Astrocyte (in vitro differentiated cells and primary cell): ENCODE measurements at regions not wholly inside any gene's neighbourhood (a gene's known extent, or its start where the extent isn't known, plus 50 kb on each side); places are given as distances from the start of the nearest gene placed in this dataset.

Experiments
- DNase-seq: peaks from one replicate; pipeline ENCODE4 v3.0.0-alpha.2; 2010; ENCODE audit warnings: low read depth
- FAIRE-seq: peaks from 2 replicates; lab custom pipeline; 2011; peaks lifted over from hg19 to GRCh38; lab: Jason Lieb, UNC
- H2AFZ ChIP-seq: 2 replicates; pipeline ENCODE4 v1.6.0; 2012; ENCODE audit warnings: low read depth, low read length, inconsistent platforms
- H3K27ac ChIP-seq: 2 replicates; pipeline ENCODE4 v1.5.1; 2011; ENCODE audit warnings: low read depth, low read length, inconsistent platforms
- H3K27me3 ChIP-seq: 2 replicates; pipeline ENCODE4 v1.6.0; 2011; ENCODE audit warnings: low read length, inconsistent platforms; ENCODE audit not compliant: insufficient read depth
- H3K36me3 ChIP-seq: 2 replicates; pipeline ENCODE4 v1.5.1; 2011; ENCODE audit warnings: low read length, inconsistent platforms; ENCODE audit not compliant: insufficient read depth
- H3K4me1 ChIP-seq: 2 replicates; pipeline ENCODE4 v1.5.1; 2011; ENCODE audit warnings: low read length, inconsistent platforms; ENCODE audit not compliant: insufficient read depth
- H3K4me2 ChIP-seq: 2 replicates; pipeline ENCODE4 v1.6.0; 2012; ENCODE audit warnings: low read length, inconsistent platforms
- H3K4me3 ChIP-seq: 2 replicates; pipeline ENCODE4 v1.5.1; 2011; ENCODE audit warnings: low read depth, mild to moderate bottlenecking, low read length, inconsistent platforms; ENCODE audit not compliant: insufficient read depth
- H3K79me2 ChIP-seq: 2 replicates; pipeline ENCODE4 v1.6.0; 2012; ENCODE audit warnings: mild to moderate bottlenecking, low read length, inconsistent platforms; ENCODE audit not compliant: insufficient read depth
- H3K9ac ChIP-seq: 2 replicates; pipeline ENCODE4 v1.6.0; 2012; ENCODE audit warnings: mild to moderate bottlenecking, low read length, inconsistent platforms
- H3K9me3 ChIP-seq: 2 replicates; pipeline ENCODE4 v1.5.1; 2012; ENCODE audit warnings: low read depth, mild to moderate bottlenecking, low read length, inconsistent platforms; ENCODE audit not compliant: insufficient read depth
- H4K20me1 ChIP-seq: 2 replicates; pipeline ENCODE4 v1.6.0; 2012; ENCODE audit warnings: low read length, inconsistent platforms; ENCODE audit not compliant: insufficient read depth
- H3K27ac Mint-ChIP-seq: one replicate; pipeline ENCODE4 v1.8.0; 2021; ENCODE audit warnings: mild to moderate bottlenecking, mixed read lengths; ENCODE audit not compliant: unreplicated experiment
- H3K27me3 Mint-ChIP-seq: one replicate; pipeline ENCODE4 v1.8.0; 2021; ENCODE audit warnings: low read depth, mixed read lengths; ENCODE audit not compliant: unreplicated experiment
- H3K36me3 Mint-ChIP-seq: one replicate; pipeline ENCODE4 v1.8.0; 2021; ENCODE audit warnings: low read depth, mixed read lengths; ENCODE audit not compliant: unreplicated experiment
- H3K4me1 Mint-ChIP-seq: one replicate; pipeline ENCODE4 v1.8.0; 2021; ENCODE audit warnings: low read depth, mixed read lengths; ENCODE audit not compliant: unreplicated experiment
- H3K4me3 Mint-ChIP-seq: one replicate; pipeline ENCODE4 v1.8.0; 2021; ENCODE audit warnings: mild to moderate bottlenecking, moderate library complexity, mixed read lengths; ENCODE audit not compliant: unreplicated experiment
- H3K9me3 Mint-ChIP-seq: one replicate; pipeline ENCODE4 v1.8.0; 2021; ENCODE audit warnings: mild to moderate bottlenecking, mixed read lengths; ENCODE audit not compliant: unreplicated experiment
- EZH2 ChIP-seq: IDR thresholded peaks from 2 replicates; pipeline ENCODE4 v1.6.1; 2012; ENCODE audit warnings: mild to moderate bottlenecking, low read length, inconsistent platforms; ENCODE audit not compliant: insufficient read depth
- TF ChIP-seq, protein P1 (sequence below): IDR thresholded peaks from 2 replicates; pipeline ENCODE4 v1.5.1; 2011; ENCODE audit warnings: low read depth, mild to moderate bottlenecking, inconsistent platforms, low read length, moderate library complexity; ENCODE audit not compliant: insufficient read depth

DNA sequence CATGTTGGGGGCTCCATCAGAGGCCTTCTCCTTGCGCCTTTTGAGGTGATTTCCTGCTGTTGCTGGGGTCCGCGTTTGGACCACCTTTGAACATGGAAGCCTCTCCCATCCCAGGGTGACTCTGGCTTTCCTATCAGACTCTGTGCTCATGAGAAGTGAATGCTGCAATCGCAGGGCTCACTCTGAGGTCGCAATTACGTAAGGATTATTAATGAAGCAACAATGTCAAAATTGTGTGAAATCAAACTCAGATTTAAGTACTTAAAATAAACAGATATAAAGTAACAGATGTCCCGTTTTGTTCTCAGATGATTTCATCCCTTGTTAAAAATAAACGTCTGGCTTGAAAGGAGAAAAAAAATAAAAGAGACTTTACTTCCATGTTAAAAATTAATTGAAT, 634.2 kb downstream of the BNC2 start:
- H3K36me3 ChIP-seq = no peaks in the 10 kb centered on the region
- peak overlapping the region; percentile 3 for H3K27ac ChIP-seq
- H3K36me3 Mint-ChIP-seq = no peaks in the 10 kb centered on the region
- no peaks in the 10 kb centered on the region for H3K79me2 ChIP-seq
- no peaks in the 10 kb centered on the region for H3K27me3 ChIP-seq
- peaks cover 16% of the 10 kb centered on the region for H3K9me3 ChIP-seq
- FAIRE-seq (no peak), DNase-seq (peak; percentile 91)
- H3K27me3 Mint-ChIP-seq = peaks cover 2% of the 10 kb centered on the region
- H2AFZ ChIP-seq = no peak overlapping the region
- peak overlapping the region; percentile 79 for H3K27ac Mint-ChIP-seq
- H3K4me3 Mint-ChIP-seq = no peak overlapping the region
- peaks cover 2% of the 10 kb centered on the region for H3K9me3 Mint-ChIP-seq
- TF ChIP-seq, protein P1, sequence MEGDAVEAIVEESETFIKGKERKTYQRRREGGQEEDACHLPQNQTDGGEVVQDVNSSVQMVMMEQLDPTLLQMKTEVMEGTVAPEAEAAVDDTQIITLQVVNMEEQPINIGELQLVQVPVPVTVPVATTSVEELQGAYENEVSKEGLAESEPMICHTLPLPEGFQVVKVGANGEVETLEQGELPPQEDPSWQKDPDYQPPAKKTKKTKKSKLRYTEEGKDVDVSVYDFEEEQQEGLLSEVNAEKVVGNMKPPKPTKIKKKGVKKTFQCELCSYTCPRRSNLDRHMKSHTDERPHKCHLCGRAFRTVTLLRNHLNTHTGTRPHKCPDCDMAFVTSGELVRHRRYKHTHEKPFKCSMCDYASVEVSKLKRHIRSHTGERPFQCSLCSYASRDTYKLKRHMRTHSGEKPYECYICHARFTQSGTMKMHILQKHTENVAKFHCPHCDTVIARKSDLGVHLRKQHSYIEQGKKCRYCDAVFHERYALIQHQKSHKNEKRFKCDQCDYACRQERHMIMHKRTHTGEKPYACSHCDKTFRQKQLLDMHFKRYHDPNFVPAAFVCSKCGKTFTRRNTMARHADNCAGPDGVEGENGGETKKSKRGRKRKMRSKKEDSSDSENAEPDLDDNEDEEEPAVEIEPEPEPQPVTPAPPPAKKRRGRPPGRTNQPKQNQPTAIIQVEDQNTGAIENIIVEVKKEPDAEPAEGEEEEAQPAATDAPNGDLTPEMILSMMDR = no peak
- no peak for TF ChIP-seq EZH2
- no peaks in the 10 kb centered on the region for H4K20me1 ChIP-seq
- no peak overlapping the region for H3K4me2 ChIP-seq
- H3K9ac ChIP-seq = no peak overlapping the region
- H3K4me1 ChIP-seq = peaks cover 5% of the 10 kb centered on the region
- H3K4me3 ChIP-seq = no peak overlapping the region
- peaks cover 23% of the 10 kb centered on the region for H3K4me1 Mint-ChIP-seq

DNA sequence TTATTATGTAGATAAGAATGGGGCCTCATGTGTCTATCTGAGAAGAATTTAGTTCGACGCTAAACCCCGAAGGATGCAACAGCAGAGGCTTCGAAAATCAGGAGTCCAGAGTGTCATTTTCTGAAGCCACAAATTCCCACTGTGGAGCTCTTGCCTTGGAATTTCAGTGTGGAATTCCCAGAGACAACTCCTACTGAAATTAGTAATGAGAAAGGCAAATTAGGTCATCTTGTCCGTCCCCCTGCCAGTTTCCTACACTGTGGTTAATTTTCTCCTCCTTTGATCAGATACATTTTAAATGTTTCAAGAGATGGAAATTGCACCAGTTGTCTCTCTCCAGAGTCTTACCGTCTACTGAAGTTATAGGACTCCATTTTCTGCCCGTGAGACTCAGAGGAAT, 633.6 kb downstream of the BNC2 start:
- Histone ChIP-seq H2AFZ (no peak overlapping the region), H3K79me2 (no peaks in the 10 kb centered on the region), H4K20me1 (no peaks in the 10 kb centered on the region), H3K27me3 (no peaks in the 10 kb centered on the region), H3K27ac (peak overlapping the region; percentile 3), H3K9me3 (peaks cover 16% of the 10 kb centered on the region), H3K9ac (no peak overlapping the region), H3K4me1 (peaks cover 11% of the 10 kb centered on the region), H3K4me3 (no peak overlapping the region), H3K4me2 (no peak overlapping the region), H3K36me3 (no peaks in the 10 kb centered on the region)
- H3K4me3 Mint-ChIP-seq = no peak overlapping the region
- TF ChIP-seq, protein P1 = no peak
- TF ChIP-seq EZH2 = no peak
- peaks cover 2% of the 10 kb centered on the region for H3K27me3 Mint-ChIP-seq
- no peak for FAIRE-seq
- H3K36me3 Mint-ChIP-seq = no peaks in the 10 kb centered on the region
- DNase-seq = peak; percentile 82
- peaks cover 2% of the 10 kb centered on the region for H3K9me3 Mint-ChIP-seq
- peak overlapping the region; percentile 28 for H3K27ac Mint-ChIP-seq
- peaks cover 28% of the 10 kb centered on the region for H3K4me1 Mint-ChIP-seq

DNA sequence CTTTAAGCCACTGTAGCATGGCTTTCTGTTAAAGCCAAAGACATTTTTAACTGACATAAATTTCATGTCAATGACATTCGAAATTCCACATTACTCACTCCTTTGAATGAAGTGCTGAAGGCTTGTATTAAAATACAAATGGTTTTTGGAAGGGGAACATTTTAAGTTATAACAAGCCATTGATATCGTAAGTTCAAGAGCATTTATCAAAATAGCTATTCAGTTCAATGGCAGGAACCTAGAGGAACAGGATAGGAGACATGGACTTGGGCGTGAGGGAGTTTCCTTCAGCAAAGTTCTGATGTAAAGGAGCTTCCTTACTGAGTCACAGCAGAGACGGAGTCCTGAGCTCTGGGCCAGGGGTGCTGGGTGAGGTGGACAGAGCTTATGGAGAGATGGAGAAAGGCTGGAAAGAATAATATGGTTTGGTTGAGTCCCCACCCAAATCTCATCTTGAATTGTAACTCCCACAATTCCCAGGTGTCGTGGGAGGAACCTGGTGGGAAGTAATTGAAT, 631.8 kb downstream of the BNC2 start:
- no peak overlapping the region for H3K4me3 ChIP-seq
- Mint-ChIP-seq H3K9me3 (no peaks in the 10 kb centered on the region), H3K36me3 (no peaks in the 10 kb centered on the region), H3K27ac (no peak overlapping the region), H3K4me3 (no peak overlapping the region), H3K4me1 (peaks cover 30% of the 10 kb centered on the region), H3K27me3 (no peaks in the 10 kb centered on the region)
- H3K4me1 ChIP-seq = peaks cover 11% of the 10 kb centered on the region
- no peaks in the 10 kb centered on the region for H3K27me3 ChIP-seq
- FAIRE-seq (no peak), DNase-seq (no peak)
- no peak overlapping the region for H3K9ac ChIP-seq
- no peak overlapping the region for H2AFZ ChIP-seq
- TF ChIP-seq EZH2 = no peak
- TF ChIP-seq, protein P1 = no peak
- no peaks in the 10 kb centered on the region for H3K79me2 ChIP-seq
- H3K9me3 ChIP-seq = peaks cover 10% of the 10 kb centered on the region
- no peaks in the 10 kb centered on the region for H4K20me1 ChIP-seq
- no peak overlapping the region for H3K4me2 ChIP-seq
- H3K27ac ChIP-seq = no peak overlapping the region
- no peaks in the 10 kb centered on the region for H3K36me3 ChIP-seq
